IPS-15b (cell line): ENCODE measurements at regions not wholly inside any gene's neighbourhood (a gene's known extent, or its start where the extent isn't known, plus 50 kb on each side); places are given as distances from the start of the nearest gene placed in this dataset.

Experiments
- H3K27me3 ChIP-seq: one replicate; pipeline ENCODE4 v1.6.1; 2013; ENCODE audit warnings: low read length; ENCODE audit not compliant: control insufficient read depth, insufficient read depth
- H3K36me3 ChIP-seq: one replicate; pipeline ENCODE4 v1.6.1; 2013; ENCODE audit warnings: low read length; ENCODE audit not compliant: control insufficient read depth, insufficient read depth
- H3K4me1 ChIP-seq: one replicate; pipeline ENCODE4 v1.6.1; 2013; ENCODE audit warnings: mild to moderate bottlenecking, low read length; ENCODE audit not compliant: control insufficient read depth, insufficient read depth
- H3K4me3 ChIP-seq: one replicate; pipeline ENCODE4 v1.5.1; 2013; ENCODE audit warnings: low read depth, low read length
- H3K9ac ChIP-seq: one replicate; pipeline ENCODE4 v1.6.1; 2013; ENCODE audit warnings: low read depth, mild to moderate bottlenecking, low read length
- H3K9me3 ChIP-seq: one replicate; pipeline ENCODE4 v1.6.1; 2013; ENCODE audit warnings: mild to moderate bottlenecking, low read length; ENCODE audit not compliant: control insufficient read depth, insufficient read depth

GRCh38 chr2:200725596-200725995 is 86.1 kb upstream of the BZW1 start:
- Histone ChIP-seq H3K27me3 (no peaks in the 10 kb centered on the region), H3K9me3 (no peaks in the 10 kb centered on the region), H3K9ac (no peak overlapping the region), H3K36me3 (no peaks in the 10 kb centered on the region), H3K4me1 (no peaks in the 10 kb centered on the region), H3K4me3 (no peak overlapping the region)

DNA sequence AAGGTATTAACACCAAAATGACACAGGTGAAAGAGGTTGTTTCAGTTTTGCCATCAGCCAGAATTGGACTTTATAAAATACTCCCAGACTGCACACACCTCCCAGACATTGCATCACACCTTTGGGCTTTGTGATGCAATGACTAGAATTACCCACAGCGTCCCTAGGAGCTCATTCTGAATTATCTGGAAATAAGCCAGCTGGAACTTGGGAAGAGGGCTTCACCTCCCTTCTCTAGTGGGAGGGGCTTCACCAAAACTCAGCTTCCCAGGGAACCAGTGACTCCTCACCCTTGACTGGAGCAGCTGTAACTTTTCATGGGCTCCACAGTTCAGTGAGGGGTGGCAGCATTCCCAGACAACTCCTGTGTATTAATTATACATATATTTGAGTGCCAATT is 83.1 kb upstream of the BZW1 start:
- Histone ChIP-seq H3K4me1 (no peaks in the 10 kb centered on the region), H3K4me3 (no peak overlapping the region), H3K36me3 (no peaks in the 10 kb centered on the region), H3K27me3 (no peaks in the 10 kb centered on the region), H3K9me3 (no peaks in the 10 kb centered on the region), H3K9ac (no peak overlapping the region)

DNA sequence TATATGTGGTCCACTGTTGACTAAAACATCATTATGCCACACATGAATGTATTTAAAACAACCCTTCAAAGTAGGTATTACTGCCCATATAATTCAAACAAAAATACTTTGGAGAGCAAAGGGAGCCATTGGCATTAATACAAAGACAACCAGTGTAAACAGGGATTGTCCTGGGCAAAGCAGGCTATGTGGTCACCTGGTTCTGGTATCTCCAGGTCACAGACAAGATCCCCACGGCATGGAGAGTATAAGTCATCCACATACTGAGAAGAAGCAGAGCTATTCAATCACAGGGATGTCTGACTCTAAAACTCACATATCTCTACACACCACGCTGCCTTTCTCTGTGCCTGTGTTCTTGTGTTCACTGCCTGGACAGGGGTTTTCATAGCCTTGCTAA is 81.4 kb upstream of the BZW1 start:
- no peaks in the 10 kb centered on the region for H3K9me3 ChIP-seq
- H3K36me3 ChIP-seq = no peaks in the 10 kb centered on the region
- no peaks in the 10 kb centered on the region for H3K27me3 ChIP-seq
- no peak overlapping the region for H3K9ac ChIP-seq
- H3K4me1 ChIP-seq = no peaks in the 10 kb centered on the region
- no peak overlapping the region for H3K4me3 ChIP-seq

DNA sequence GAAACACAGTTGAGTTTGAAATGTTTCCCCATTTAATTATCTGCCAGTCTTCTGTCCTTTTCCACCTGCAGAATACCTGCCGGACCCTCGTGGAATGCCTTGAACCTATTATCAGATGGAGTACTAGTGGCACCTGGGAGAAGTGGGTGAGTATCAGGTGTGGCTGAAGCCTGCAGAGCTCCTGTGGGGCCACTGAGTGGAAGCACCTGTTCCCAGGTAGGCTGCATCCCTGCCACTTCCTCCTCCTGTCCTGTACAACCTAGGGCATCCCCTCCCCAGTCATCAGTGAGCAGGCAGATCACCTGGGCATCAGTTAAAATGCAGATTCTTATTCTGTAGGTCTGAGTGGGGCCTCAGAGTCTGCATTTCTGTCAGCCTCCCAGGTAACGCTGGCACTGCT is 80.8 kb upstream of the BZW1 start:
- Histone ChIP-seq H3K27me3 (no peaks in the 10 kb centered on the region), H3K36me3 (no peaks in the 10 kb centered on the region), H3K9me3 (no peaks in the 10 kb centered on the region)

DNA sequence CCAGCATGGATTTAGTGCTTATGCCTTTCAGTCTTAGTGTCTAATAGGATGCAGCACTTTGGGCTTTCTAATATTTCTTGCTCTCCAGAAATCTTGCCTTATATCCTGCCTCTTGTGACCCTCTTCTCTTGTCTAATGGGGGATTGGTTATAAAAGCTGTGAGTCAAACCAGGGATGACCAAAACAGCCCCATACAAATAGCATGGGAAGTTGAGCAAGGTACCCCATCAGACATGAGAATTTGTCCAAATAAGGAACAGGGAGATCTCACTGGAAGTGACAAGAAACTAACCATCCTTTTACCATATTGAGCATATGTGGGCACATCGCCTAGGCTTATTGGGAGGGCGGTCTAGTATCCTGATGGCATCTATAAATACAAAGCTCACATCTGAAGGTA is 78.8 kb upstream of the BZW1 start:
- H3K4me1 ChIP-seq = peaks cover 16% of the 10 kb centered on the region
- no peaks in the 10 kb centered on the region for H3K36me3 ChIP-seq
- no peak overlapping the region for H3K9ac ChIP-seq
- no peaks in the 10 kb centered on the region for H3K27me3 ChIP-seq
- no peaks in the 10 kb centered on the region for H3K9me3 ChIP-seq
- no peak overlapping the region for H3K4me3 ChIP-seq

More for the DNA sequence above, 80.8 kb upstream of the BZW1 start:
- Histone ChIP-seq H3K4me1 (peaks cover 2% of the 10 kb centered on the region), H3K9ac (no peak overlapping the region), H3K4me3 (no peak overlapping the region)

DNA sequence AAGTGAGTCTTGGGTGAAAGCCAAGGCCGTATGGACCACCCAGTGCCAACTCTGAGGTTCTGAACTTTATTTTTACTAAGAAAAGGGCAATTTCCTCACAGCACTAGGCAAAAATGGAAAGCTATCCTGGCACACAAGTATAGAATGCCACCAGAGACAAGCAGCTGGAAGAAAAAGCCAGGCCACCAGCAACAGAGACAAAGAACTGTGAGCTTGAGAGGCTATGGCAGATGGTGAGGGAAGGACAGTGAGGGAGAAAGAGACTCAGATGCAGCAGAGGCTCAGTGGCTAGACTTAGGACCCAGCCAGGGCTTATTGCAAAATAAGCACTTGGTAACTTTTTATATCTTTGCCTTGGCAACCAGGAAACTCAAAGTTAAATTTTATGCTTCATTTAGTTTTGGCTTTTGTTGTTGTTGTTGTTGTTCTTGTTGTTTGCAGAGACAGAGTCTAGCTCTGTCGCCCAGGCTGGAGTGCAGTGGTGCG is 78.0 kb upstream of the BZW1 start:
- Histone ChIP-seq H3K27me3 (no peaks in the 10 kb centered on the region), H3K9me3 (no peaks in the 10 kb centered on the region), H3K36me3 (no peaks in the 10 kb centered on the region)

GRCh38 chr2:200735061-200735460 is 76.6 kb upstream of the BZW1 start:
- Histone ChIP-seq H3K36me3 (no peaks in the 10 kb centered on the region), H3K9me3 (no peaks in the 10 kb centered on the region), H3K27me3 (no peaks in the 10 kb centered on the region), H3K4me1 (peaks cover 16% of the 10 kb centered on the region), H3K4me3 (no peak overlapping the region), H3K9ac (no peak overlapping the region)

More for the DNA sequence above, 78.0 kb upstream of the BZW1 start:
- H3K4me3 ChIP-seq = no peak overlapping the region
- H3K9ac ChIP-seq = no peak overlapping the region
- peaks cover 16% of the 10 kb centered on the region for H3K4me1 ChIP-seq

DNA sequence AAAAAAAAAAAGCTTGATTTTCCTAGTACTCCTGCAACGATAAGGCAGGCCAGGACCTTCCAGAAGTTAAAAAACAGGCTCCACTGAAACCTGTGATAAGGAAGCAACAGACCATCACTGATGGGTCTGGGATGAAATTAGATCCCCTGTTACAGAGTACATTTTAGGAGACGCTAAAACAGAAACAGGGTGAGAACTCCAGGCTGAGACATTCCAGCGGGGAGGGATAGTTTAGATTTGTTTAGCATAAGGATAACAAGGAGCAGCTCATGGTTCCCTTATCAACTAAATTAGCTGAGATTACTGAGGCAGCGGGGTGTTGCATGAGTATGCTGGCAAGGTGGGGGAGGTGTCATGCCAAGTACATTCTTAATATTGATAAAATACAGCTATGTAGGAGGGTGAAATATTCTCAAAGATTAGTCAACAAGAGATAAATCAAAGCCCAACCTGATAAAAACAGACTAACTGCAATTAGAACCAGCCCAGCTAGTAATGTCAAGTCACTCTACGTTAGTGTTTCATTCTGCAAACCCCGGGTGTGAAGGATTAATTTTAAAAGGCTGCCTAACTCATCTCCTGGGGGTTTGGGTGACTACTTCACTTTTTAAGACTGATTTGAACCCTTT is 75.0 kb upstream of the BZW1 start:
- no peaks in the 10 kb centered on the region for H3K36me3 ChIP-seq
- peaks cover 16% of the 10 kb centered on the region for H3K4me1 ChIP-seq
- H3K9me3 ChIP-seq = no peaks in the 10 kb centered on the region
- peak overlapping the region; percentile 47 for H3K9ac ChIP-seq
- H3K27me3 ChIP-seq = no peaks in the 10 kb centered on the region
- no peak overlapping the region for H3K4me3 ChIP-seq

GRCh38 chr2:200737585-200737984 is 74.1 kb upstream of the BZW1 start:
- Histone ChIP-seq H3K9ac (no peak overlapping the region), H3K4me3 (no peak overlapping the region), H3K9me3 (no peaks in the 10 kb centered on the region), H3K36me3 (no peaks in the 10 kb centered on the region), H3K4me1 (peaks cover 16% of the 10 kb centered on the region), H3K27me3 (no peaks in the 10 kb centered on the region)

DNA sequence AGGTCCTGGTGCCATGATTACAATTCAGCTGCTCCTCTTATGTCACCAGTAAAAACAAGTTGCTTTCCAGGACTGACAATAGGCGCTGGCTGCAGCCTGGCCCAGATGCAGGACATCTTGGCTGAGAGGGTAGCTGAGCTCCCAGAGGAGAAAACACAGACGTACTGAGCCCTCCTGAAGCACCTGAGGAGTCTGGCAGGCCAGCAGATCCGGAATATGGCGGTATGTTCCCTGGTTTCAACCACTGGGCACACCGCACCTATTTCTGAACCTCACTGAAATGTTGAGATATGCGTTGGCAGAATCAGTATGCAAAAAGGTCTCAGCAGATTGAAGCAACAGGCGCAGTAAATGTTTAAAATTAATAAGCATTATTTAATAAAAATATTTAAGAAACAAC is 73.1 kb upstream of the BZW1 start:
- H3K27me3 ChIP-seq = no peaks in the 10 kb centered on the region
- no peaks in the 10 kb centered on the region for H3K36me3 ChIP-seq
- no peak overlapping the region for H3K9ac ChIP-seq
- no peaks in the 10 kb centered on the region for H3K9me3 ChIP-seq
- no peak overlapping the region for H3K4me3 ChIP-seq
- peaks cover 16% of the 10 kb centered on the region for H3K4me1 ChIP-seq

DNA sequence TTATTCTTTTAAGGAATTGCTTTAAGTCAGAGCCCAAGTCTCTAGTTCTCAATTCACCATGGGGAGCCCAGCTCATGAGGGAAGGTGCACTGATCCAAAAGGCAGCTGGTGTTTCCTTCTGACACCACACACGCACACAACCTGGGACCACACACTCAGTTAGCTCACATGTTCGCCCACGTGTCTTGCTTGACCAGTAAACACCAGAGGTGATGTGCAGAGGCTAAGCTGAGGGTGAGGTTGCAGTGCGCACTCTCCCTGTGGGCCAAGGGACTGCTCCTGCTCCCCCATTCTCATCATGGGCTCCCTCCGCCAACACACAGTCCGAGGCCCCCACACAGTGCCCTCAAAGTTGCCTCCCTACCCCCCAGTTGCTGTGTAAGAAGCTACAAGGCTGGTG is 70.8 kb upstream of the BZW1 start:
- no peaks in the 10 kb centered on the region for H3K27me3 ChIP-seq
- no peak overlapping the region for H3K9ac ChIP-seq
- H3K4me3 ChIP-seq = no peak overlapping the region
- no peaks in the 10 kb centered on the region for H3K9me3 ChIP-seq
- H3K4me1 ChIP-seq = peaks cover 15% of the 10 kb centered on the region
- H3K36me3 ChIP-seq = no peaks in the 10 kb centered on the region

- H3K4me1 ChIP-seq = peaks cover 10% of the 10 kb centered on the region
- no peak overlapping the region for H3K4me3 ChIP-seq
- H3K27me3 ChIP-seq = no peaks in the 10 kb centered on the region
- H3K9ac ChIP-seq = no peak overlapping the region
- no peaks in the 10 kb centered on the region for H3K36me3 ChIP-seq
- no peaks in the 10 kb centered on the region for H3K9me3 ChIP-seq
These were observed 70.1 kb upstream of the BZW1 start for GRCh38 chr2:200741468-200742202.
